HG03025 (cell line): ENCODE measurements at regions not wholly inside any gene's neighbourhood (a gene's known extent, or its start where the extent isn't known, plus 50 kb on each side); places are given as distances from the start of the nearest gene placed in this dataset.

Source experiments
- ATAC-seq: cut with Tn5 transposase; IDR thresholded peaks from one replicate; pipeline ENCODE4 v1.9.1; 2021; ENCODE audit warnings: mild to moderate bottlenecking, moderate library complexity; ENCODE audit not compliant: unreplicated experiment, low FRiP score

GRCh38 chr3:152945556-152945955 is 110.6 kb downstream of the P2RY1 start:
- ATAC-seq, result no peak

- ATAC-seq, result no peak
Measured at GRCh38 chr3:152957491-152957890, 122.6 kb downstream of the P2RY1 start.

GRCh38 chr3:152959307-152959706 is 124.4 kb downstream of the P2RY1 start:
- no peak for ATAC-seq

DNA sequence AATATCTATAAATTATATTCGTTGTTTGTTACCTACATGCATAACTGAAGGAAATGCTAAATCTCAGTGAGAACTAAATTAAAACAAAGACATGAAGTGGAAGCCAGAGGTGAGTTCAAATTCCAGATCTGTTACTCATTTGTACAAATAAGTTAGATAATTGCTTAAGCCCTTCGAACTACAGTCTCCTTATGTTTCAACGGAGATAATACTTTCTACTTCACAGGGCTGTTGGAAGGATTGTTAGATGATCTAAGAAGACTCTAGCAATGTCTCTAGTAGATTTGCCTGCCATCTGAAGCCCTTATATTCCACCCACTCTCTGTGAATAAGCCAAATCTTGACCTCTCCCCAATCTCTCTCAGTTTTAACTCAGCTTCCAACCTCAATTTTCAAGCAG is 125.8 kb downstream of the P2RY1 start:
- ATAC-seq, result no peak

DNA sequence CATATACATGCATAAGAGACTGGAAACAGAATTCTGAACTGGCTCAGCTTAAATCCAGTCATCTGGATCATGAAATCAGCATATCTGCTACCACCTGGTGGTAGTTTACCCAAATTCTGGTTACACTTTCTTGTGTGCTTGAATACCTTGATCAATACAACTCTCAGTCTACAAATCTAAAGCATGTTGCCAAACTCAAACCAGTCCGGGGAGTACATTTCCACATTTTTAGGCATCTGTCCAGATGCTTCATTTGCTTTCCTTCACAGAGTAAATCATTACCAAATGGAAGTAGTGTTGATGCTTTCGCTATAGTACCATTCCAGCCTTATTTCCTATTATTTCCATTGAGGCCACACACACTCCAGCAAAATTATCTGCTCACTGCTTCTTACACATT is 126.4 kb downstream of the P2RY1 start:
- no peak for ATAC-seq

DNA sequence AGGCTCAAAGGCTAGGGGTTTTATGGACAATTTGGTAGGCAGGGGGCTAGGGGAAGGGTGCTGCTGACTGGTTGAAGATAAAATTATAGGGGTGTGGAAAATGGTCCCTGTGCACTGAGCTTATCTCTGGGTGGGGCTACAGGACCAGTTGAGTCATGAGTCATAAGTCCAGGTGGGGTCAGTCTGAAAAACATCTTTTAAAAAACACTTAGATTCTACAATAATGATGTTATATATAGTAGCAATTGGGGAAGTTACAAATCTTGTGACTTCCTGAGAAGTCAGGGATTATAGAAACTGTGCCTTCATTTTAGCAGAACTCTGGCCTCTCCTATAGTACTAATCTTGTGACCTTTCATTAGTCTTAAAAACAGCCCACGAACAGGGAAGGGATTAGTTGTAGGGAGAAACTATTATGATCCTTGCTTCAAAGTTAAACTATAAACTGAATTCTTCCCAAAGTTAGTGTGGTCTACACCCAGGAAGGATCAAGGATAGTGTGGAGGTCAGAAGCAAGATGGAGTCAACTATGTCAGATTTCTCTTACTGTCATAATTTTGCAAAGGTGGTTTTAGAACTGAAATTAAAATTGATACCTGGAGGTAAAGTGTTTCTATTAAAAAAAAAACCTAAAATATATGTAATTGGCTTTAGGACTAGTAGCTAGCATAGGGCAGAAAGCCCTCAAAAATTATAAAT is 130.1 kb downstream of the P2RY1 start:
- ATAC-seq, result no peak

- ATAC-seq, result no peak
Measured at GRCh38 chr3:152968388-152969024, 133.6 kb downstream of the P2RY1 start.

GRCh38 chr3:152969557-152970300 is 134.8 kb downstream of the P2RY1 start:
- ATAC-seq, result no peak

DNA sequence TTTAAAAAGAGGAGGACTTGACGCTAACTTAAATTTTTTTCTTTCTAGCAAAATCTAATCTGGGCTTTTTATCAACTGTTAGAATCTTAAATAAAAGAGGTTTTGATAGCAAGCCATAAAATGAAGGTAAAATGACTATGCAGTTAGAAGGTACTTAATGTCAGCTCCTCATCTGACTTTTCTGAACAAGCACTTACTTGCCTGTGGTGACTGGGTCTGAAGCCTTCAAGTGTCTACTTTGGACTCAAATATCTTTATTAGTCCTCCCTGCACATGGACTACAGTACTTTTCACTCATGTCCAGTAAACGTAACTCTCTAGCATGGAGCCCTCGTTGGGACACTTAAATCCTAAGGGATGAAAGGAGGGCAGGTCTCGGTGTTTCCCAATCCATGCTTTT is 135.9 kb downstream of the P2RY1 start:
- ATAC-seq, result no peak

DNA sequence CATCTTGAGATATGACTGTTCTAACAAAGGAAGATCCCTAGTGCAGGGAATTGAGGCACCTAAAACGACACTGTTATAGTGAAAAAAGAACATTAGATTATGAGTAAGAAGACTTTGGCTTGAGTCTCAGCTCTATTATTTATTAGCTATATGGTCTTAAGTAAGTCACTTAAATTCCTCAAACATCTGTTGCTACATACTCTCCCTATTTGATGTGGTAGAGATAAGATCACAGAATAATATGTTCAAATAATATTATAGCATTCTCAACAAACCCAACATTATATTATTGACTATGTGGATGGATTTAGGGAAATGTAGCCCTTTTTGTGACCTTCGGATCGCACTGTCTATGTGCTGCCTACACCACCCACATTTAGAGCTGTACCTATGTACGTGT is 136.9 kb downstream of the P2RY1 start:
- no peak for ATAC-seq

DNA sequence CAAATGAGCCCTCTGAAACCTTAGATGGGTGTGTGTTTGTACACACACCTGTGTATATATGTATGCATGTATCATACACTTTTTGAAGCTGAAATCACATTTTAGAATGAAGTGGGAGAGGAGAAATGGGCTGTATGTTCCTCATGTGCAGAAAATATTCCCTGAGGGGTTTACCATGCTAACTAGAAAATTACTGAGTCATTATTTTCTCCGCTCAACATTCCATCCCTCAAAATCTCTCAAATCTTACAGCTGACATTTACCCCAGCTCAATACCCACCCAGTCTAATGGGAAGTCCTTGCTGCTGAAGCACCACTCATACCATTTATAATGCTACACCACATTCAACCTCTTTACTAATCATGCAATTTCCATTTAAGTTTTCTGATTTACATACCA is 138.6 kb downstream of the P2RY1 start:
- no peak for ATAC-seq

DNA sequence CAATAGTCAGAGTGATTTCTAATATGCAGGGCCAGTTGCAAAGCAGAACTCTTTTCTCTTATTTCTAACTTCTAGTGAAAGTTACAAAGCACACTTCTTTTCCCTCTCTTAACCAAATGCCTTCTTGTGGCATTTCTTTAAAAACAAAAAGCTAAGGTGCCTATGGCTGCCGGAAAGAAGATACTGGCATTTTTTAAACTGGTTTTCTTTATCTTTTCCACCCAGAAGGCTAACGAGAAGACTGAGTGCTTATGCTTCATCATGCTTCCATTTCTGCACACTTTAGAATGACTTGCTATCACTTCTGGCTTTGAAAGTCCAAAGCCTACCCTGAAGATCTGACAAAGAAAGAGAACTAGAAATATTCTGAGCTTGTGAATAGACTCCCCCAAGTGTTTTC is 141.3 kb downstream of the P2RY1 start:
- ATAC-seq, result no peak

DNA sequence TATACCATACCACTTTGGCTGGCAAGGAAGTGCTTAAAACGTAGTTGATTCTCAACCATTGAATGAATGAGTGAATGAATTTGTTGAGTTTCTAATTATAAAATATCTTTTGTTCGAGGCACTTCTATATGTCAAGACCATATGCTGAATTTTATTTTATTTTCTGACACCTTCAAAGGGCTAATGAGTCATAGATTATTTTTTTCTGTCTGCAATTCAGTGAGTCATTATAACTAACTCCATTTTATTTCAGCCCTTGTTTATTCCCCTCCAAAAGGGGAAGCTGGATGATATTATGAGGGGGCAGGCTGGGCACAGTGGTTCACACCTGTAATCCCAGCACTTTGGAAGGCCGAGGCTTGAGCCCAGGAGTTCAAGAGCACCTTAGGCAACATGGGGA is 142.4 kb downstream of the P2RY1 start:
- no peak for ATAC-seq

GRCh38 chr3:152978152-152978551 is 143.2 kb downstream of the P2RY1 start:
- ATAC-seq, result no peak

- no peak for ATAC-seq
Measured at GRCh38 chr3:152997526-152997925, 162.6 kb downstream of the P2RY1 start.

- ATAC-seq, result no peak
Measured at GRCh38 chr3:152998591-152998990, 163.4 kb upstream of the RAP2B start.

DNA sequence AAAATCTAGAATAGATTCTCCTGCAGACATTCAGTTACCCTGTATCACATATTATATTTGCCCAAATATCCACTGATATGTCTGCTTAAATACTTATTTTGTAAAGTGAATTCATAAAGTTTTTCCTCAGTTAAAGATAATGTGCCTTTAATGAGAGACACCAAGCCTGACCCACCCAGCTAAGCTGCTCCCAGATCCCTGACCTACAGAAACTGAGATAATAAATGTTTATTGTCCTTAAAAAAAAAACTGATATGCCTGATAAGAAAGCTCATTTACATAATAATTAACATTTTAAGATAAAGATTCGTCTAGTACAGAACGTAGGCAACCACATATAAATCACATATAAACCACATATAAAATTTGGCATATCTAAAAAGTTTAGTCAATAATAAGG is 161.7 kb upstream of the RAP2B start:
- ATAC-seq, result no peak

DNA sequence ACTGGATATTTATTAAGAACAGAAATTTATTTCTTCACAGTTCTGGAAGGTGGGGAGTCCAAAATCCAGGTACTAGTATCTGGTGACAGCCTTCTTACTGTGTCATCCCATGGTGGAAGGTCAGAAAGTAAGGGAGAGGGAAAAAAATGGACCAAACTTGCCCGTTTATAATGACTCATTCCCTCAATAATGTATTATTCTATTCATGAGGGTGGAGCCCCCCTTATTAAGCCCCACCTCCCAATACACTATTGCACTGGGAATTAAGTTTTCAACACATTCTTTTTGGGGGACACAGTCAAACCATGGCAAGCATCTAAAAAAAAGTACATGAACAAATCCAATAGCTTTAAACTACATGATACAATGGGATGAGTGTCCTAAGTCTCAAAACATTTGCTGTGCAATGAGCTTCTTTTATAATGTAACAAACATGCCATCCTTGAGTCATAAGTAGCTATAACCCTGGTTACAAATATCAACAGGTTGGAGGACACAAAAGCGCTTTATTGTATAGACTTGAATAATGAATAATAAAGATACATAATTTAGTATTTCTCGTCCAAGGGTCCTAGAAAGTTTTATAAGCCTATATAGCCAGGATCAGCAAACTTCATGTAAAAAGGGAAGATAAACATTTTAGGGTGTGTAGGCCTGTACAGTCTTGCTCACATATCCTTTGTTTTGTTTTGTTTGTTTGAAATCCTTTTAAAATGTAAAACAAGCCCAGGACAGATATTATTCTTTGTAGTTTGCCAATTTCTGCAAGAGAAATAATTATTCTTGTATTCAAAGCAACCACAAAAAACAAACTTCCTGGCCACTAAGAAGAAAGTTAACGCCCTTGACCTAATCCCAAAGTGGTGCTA is 160.6 kb upstream of the RAP2B start:
- ATAC-seq, result no peak

DNA sequence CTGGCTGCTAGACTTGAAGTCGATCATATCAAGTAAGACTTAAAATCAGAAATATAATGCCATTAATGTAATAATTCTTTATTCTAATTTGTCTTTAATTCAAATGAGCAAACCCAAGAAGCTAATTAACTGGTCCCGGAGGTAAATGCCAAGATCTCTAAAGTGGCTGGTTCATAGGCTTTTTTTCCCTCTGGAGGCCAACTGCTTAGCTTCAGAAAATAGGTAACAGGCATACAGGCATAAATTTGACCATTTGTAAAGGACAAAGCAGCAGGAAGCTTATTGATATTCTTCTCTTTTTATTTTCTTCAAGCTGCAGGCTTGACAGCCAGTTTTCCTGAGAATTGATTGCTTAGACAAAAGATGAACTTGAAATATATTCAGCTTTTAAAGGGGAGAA is 158.6 kb upstream of the RAP2B start:
- no peak for ATAC-seq

DNA sequence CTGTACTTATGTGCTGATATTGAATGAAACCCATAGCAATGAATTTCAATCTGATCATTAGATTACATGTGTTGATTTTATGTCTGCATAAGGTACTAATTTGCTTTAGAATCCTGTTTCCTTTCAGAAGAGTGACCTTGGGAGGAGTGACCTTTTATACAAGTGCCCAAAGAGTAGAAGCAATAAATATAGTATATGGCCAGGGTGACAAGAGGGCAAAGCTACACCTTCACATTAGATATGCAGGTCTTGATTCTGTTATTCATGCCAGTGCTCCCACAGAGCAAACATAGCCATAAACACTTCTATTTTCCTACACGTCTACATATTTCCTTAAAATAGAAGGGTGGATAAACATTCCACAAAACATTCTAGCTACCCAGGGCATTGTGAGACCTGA is 158.2 kb upstream of the RAP2B start:
- ATAC-seq, result no peak

DNA sequence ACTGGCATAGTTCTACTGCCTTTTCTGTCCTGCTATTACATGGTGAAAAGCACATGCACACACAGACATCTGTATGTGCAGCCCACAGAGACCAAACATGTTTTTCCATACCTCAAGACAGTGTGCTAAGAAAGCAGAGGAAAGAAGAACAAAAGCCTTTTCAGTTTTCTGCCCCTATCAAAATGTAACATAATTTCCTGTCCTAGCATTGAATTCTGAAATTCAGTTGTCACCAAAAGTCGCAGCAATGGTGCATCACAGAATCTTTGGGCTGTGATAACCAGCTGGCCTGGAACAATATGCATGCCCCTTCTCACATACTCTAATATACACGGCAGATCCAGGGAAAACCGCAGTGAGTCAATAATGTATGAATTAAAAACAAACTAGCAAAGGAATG is 153.8 kb upstream of the RAP2B start:
- ATAC-seq, result no peak
